Fibroblast of peridontal ligament (primary cell): ENCODE measurements at regions not wholly inside any gene's neighbourhood (a gene's known extent, or its start where the extent isn't known, plus 50 kb on each side); places are given as distances from the start of the nearest gene placed in this dataset.
"Not testable (repeated sequence)": the region's sequence is repeated elsewhere in the genome, so short reads cannot be mapped to it uniquely, and the experiment has no call there.

Experiments
- DNase-seq: peaks from one replicate; pipeline ENCODE4 v3.0.0-alpha.2; 2010; ENCODE audit errors: extremely low read depth

DNA sequence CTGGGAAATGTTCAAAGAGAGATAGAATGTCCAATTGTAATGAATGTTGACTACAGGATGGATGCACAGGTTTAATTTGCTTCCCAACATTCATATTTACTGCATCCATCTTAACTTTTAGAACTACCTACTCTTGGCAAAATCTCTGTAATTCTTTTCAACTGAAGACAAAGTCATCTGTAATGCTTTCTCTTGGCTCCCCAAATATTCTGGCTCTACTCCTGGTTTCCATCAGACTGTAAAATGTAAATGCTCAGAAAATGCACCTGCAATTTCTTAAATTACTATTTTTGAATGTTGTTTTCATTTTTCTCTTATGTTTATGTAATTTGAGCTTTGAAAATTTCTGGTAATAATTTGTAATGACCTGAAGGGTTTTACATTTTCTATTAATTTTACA, 480.8 kb upstream of the IMPG1 start:
- DNase-seq: no peak

DNA sequence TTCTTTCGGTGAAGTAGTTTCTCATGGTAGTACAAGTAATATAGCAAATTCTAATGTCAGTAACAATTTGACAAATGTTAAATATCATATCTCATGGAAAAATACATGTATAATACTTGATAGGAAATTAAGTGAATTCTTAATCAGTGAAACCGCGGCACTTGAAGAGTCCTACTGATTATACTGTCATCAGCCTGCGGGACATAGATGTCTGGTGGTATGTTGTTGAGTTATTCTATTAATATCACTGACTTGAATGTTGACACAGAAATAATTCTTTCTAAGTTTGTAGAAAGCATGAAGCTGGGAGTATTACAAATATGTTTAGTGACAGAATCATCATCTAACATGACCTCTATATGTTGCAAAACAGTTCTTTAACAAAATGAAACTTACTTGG, 479.8 kb upstream of the IMPG1 start:
- no peak for DNase-seq

DNA sequence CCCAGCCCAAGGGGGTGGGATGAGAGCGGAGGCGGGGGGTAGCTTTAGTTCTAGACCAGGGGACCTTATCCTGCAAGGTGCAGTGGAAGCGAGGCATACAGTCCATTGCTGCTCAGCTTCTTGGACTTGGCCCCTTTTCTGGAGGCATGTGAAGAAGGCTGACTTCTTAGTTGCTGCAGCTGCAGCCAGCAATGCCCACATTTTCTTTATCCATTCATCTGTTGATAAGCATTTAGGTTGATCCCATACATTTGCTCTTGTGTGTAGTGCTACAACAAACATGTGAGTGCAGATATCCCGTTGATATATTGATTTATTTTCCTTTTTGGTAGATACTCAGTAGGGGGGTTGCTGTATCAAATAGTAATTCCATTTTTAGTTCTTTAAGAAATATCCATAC, 461.2 kb upstream of the IMPG1 start:
- no peak for DNase-seq

DNA sequence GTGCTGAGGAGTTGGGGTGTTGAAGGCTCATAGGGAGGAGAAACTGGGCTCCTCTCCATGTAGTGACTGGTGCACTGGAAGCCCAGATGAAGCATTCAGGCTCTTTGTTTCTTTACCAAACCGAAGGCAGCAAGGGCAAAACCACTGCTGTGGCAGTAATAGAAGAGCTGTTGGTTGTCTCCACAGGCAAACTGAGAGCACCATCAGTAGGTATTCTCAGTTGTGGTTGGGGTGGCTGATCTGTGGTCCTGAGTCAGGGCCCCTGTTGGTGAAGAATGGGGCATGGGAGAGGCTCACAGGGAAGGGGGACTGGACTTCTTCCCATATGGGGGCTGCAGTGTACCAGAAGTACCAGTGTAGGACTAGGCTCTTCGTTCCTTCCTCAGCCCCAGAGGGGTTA, 460.2 kb upstream of the IMPG1 start:
- DNase-seq: no peak

DNA sequence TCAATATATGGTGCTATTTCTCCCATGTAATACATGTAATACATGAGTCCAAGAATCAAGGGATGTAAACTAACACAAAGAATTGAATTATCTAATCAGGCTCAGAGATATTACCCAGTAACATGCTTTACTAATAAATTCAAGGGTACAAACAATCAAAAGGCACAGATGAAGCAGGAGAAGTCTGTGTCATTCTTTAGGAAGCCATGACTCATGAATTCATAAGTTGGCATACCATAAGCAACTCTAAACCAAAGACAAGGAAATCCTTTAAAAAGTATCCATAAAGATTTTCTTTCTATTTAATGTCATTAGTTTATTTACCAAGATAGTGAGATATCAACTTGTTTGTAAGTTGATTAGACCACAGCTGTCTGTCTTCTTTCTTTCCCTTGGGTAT, 446.0 kb upstream of the IMPG1 start:
- no peak for DNase-seq

DNA sequence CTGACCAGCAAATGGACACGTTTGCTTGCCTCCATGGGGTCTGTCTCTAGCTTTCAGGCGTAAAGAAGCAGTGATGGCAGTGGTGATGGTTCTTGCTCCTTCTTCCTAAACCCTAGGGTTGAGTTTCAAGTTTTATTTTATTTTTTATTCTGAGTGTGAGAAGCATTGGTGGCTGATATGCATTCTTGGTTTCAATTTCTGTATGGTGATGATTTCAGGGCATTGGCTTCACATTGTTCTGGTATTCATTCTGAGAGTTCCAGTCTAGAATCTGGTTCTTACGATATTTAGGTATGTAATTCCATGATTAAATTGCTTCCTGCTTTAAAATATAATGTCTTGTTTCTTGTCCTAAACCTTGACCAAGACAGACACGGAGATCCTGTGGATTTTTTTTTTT, 444.5 kb upstream of the IMPG1 start:
- no peak for DNase-seq

DNA sequence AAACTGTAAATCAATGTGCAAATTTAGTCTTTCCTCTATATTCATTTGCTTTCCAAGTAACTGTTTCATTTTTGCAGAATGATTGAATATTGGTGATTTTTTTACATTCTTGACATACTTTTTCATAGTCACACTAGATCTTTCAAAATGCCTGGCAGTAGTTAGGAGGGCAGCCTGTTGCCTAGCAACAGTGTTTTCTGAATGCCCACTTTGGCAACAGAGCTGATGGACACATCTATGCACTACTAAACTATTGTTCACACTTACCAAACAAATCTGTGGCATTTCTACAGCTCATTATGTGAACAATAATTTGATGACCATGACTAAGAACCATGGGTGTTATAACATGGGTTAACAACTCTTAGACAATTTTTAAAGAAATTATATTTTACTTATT, 438.0 kb upstream of the IMPG1 start:
- DNase-seq: no peak

DNA sequence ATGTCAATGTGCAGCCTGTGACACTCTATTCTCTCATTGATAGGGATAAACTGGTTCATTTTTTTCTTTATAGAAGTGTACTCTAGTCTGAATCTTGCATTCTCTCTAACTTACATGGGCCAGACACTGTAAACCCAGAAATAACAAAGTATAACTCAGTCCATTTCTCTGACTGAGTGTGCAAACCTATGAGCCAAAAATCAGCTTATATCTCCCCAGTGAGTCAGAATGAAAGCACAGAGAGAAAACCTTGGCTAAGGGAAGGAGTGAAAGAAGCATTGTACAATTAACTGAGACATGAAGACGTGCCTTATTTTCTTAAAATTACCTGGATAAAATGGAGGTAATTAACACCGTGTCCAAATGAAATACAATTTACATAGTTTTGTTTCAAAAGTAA, 436.9 kb upstream of the IMPG1 start:
- no peak for DNase-seq

DNA sequence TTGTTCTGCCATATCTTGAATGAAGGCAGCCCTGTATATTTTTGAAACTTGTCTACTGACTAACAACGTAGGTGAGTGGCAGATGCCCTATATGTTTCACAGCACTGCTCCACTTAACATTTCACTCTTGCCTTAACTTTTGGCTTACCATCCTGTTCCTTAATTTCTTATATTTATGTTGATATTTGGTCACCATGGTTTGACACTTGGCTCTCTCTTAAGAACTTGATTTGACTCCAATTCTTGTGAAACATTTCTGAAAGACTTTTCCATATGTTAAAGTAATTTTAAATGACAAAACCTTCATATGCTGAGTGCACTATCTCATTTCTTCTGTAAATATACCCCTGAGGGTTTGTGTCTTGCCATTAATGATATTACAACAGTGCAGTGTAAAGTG, 434.3 kb upstream of the IMPG1 start:
- DNase-seq: no peak

DNA sequence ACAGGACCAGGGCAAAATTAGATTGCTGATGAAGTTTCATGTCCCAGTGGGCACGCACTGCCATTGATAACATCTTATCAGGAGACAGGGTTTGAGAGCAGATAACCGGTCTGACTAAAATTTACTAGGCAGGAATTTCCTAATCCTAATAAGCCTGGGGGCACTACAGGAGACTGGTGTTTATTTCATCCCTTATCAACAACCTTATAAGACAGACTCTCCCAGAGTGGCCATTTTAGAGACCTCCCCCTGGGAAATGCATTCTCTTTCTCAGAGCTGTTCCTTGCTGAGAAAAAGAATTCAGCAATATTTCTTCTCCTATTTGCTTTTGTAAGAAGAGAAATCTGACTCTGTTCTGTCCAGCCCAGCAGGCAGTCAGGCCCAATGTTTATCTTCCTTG, 423.4 kb upstream of the IMPG1 start:
- DNase-seq: no peak

DNA sequence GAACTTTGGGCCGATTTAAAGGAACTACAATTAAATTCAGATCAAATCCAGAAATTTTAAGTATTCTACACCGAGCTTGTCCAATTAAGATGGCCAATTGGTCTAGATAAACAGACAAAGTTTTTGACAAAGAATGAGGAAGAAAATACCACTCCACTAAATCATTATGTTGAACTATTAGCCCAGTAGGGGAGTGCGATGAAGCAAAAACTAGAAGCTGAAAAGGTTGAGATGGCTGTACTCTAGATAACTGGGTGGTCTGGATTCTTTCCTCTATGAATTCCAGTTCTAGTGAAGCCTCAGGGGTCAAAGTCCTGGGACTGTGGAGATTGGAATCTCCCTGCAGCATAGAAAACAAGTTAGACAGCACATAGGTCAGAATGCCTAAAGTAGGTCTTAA, 418.9 kb upstream of the IMPG1 start:
- DNase-seq: not testable (repeated sequence)

DNA sequence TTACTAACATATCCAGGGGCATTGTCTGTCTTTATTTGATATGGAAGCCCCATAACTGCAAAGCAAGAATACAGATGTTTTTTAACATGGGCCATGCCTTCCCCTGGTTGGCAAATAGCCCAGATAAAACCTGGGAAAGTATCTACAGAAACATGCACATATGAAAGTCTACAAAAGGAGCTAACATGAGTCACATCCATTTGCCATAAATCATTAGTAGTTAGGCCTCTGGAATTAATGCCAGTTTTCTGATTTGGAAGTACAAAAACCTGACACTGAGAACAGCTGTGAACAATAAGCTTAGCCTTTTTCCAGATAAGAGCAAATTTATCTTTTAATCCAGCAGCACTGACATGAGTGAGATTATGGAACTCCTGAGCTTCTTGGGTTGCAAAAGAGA, 418.0 kb upstream of the IMPG1 start:
- DNase-seq: no peak

DNA sequence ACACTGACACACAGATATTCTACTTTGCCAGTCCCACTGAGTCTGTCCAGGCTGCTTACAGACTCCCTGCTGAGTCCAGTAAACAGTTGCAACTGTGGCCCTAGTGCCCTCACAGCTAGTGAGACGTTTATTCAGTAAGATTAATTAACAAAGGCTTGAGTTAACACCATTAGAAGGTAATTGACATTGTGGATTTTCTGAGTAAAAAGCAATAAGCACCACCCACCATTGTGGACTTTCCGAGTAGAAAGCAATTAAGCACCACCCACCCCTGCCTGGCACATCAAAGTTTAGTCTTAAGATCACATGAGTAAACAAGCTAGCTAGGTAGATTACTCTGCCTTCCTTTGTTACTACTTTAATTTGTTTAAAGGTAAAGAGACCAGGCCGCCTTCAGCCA, 408.6 kb upstream of the IMPG1 start:
- no peak for DNase-seq

DNA sequence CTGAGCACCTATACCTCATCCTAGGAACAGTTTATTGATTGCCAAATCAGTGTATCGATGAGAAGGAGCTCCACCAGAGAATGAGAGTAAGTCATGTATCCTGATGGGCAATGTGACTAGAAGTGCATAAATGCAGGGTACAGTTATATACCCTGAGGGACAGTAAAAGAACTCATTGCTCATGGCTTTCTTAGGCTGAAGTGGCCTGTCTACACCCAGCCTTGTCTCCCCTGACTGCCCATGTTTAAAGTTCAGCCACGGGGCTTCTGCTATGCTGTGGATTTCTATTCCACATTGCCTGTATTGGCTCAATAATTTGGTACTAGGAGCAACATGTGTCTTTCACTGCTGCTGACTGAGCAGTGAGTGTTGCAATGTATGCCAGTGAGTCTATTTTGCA, 400.4 kb upstream of the IMPG1 start:
- DNase-seq: no peak

DNA sequence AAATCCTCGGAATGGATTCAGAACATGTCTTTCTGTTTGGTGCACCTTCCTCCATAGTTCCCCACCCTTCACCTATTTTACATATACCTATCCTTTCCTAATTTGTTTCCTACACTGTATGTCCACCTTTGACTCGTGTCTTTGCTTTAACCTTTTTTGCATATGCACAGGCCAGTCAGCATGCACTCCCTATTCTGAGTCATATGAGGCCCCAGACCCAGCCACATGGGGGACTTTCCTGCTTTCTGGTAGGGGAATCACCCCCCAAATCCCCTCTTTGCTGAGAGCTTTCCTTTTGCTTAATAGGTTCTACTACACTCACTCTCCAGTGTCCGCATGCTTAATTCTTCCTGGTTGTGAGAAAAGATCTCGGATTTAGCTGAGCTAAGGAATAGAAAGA, 393.8 kb upstream of the IMPG1 start:
- no peak for DNase-seq

DNA sequence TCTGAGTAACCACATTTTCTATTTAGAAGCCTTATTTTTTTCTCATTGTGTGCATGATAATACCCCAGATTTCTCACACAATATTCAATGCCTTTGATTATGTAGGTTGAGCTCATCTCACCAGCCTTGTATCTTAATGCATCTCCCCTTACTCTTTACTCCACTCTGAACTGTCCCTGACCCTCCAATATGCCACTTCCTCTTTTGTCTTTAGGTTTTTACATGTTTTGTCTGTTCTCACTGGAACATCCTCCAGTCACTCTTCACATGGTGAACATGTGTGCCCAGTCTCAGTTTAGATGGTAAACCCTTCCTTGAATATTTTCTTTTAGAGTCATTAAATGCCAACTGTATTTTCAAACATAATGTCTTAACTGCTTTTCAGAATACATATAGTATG, 392.9 kb upstream of the IMPG1 start:
- DNase-seq: no peak

DNA sequence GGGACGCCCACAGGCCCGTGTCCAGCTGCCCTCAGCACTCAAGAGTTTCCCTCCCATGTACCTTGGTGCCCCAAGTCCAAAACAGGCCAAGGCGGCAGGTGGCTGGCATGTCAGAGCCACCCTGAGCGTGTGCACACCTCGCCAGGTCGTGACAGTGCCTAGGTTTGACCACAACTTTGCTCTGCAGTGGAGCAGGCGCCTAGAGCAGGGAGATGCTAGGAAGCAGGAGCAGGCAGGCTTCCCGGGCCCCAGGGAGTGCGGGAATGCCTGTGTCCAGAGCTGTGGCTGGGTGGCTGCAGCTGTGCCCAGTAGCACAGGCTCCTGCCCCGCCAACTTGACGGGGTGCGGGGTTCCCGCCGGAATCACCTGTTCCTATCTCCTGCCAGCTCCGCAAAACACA, 380.8 kb upstream of the IMPG1 start:
- no peak for DNase-seq

DNA sequence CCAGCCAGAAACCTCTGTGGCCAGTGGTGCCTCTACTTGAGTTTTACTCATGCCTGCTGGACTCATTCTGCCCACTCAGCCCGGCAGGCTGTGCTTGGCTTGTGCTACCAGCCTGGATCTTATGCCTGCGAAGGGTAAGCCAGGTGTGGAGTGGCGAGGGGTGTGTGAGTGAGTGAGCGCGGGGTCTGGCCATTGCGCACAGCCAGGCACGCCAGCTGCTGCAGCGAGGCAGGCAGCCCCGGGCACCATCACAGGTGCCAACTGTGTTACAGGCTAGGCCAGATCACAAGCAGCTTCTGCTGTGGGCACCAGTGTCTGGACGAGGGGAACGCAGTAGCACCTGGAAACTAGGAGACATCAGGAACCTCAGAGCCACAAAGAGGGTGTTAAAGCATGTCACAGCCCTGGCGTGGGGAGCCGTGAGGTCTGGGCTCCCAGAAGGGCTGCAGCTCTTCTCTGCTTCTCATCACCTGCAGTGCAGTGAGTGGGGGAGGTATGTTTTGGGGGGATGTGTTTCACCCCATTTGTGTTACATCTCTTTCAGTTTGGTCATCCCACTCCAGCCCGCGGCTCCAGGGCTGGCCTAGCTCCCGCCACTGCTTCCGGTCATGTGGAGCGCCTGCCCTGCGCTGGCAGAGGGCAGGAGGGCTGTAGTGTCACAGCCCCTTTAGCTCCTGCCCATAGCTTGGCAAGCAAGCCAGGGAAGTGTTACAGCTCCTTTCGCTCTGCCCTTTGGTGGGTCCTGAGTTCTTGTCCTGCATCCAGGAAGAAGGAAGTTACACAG, 379.7 kb upstream of the IMPG1 start:
- no peak for DNase-seq

DNA sequence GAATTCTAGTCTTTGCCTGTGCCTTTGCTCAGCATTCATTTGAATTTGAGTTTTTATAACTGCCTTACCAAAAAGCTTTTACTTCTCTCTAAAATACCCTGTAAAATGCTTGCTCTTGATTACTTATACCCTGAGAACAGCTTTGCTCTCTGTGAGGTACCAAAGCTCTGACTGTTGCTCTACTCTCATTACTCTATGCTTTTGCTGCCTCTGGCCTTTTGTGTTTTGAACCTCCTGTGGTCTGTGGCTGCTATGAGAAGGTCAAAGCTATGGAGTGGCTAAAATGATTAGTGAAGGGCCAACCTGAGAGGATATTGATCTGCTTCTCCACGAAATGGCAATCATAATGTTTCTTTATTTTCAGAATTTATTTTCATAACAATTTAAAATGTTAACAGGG, 375.6 kb upstream of the IMPG1 start:
- DNase-seq: no peak

DNA sequence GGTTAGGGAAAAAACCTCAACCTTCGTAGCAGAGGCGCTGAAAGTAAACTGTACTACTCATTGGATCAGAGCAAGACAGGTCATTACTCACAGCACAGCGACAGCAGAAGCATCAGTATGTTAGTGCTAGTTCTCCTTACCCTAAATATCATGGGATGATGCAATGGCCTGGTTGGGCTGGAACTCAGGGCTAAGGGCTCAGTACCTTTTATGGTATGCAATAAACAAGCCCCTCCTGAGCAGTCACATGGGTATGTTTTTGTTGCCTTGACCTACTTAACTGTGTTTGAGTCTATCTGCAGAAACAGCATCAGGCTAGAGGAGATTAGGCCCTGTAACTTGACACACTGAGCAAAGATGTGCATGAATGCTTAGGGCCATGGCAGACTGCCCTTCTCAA, 369.4 kb upstream of the IMPG1 start:
- no peak for DNase-seq

DNA sequence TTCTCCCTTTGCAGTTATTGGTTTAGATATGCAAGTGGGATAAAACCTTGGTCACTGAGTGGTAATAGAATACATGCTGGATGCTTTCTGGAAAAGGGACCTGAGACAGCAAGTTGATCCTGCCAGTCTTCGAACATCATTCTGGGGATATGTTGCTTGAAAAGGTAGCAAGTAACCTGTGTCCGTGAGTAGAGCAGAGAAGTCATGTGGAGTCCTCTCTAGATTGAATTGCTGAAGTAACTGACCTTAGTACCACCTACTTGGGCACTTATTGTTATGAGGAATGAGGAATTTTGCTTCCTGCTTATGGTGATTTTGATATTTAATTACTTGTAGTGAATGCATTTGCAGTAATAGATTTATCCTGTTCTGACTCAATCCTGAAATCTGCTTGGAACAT, 367.3 kb upstream of the IMPG1 start:
- no peak for DNase-seq

DNA sequence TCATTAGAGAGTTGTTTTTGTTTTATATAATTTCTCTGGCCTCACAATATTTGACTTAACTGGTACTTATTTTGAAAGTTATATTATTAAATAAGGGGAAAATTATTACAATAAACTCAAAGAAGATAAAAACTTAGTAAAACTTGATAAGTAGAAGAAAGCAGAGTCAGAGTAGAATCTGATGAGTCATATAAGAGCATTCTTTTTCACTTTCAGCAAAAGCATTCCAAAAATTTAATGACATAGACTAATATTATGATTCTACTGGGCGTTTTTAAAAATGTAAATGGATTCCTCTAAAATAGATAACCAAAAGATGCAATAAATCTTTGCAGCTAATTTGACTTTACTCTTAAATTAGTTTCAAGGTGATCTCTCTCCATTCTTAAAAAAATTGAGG, 366.3 kb upstream of the IMPG1 start:
- DNase-seq: no peak

DNA sequence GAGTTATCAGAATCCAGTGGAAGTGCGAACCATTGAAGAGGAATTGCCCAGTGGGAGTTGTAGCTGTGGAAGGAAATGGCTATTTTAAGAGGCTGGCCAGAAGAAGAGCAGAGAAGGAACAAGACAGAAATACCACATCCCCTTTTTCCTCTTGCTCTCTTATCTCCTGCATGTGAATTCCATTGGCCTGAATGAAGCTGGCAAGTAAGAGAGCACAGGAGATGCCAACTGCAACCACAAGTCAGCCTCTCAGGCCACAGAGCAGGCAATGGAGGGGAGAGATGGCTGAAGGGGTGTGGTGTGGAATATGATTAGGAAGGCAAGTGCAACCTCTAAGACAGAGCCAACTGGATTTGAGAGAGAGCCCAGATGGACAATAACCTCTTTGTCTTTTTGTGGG, 362.7 kb upstream of the IMPG1 start:
- DNase-seq: no peak

DNA sequence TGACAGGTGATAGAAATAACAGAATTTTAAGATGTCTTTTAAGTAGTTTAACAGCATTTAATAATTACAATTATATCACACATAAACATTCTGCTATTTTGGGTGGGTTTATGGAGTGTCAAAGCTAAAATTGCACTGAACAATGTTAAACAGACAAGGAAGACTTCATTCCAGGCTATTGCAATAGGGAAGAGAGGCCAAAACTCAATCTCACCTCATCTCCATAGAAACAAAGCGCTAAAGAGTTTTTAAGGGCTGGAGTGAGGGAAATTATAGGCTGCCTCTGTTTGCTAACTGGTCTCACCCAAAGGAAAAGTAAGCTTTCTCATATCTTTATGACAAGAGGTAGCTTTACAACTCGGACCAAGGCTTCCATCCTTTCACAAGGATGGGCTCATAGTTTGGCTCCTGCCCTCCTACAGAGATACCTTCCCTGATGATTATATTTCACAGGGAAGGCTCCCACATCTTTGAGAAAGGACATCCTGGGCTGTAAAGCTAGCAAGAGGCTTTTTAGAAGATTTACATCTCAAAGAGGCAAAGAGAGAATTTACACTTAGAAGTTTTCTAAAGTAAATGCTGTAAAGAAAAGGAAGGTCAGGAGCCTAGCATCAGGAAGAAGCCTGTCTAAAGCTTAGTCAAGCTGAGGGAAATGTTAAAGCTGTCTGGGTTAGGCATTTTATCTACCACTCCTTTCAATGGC, 350.2 kb upstream of the IMPG1 start:
- no peak for DNase-seq
